HepG2 (cell line): ENCODE measurements at regions not wholly inside any gene's neighbourhood (a gene's known extent, or its start where the extent isn't known, plus 50 kb on each side); places are given as distances from the start of the nearest gene placed in this dataset.

ENCODE experiments used
- ATAC-seq: fragments of 200-7000 bp; cut with Tn5 transposase; 3 replicates; pipeline ENCODE4 v1.9.1; 2020; ENCODE audit warnings: mild to moderate bottlenecking, moderate library complexity
- BruUV-seq: library from RNA; stranded (reverse); fragments of 400-500 nt; replicated peaks from 2 replicates; lab custom pipeline; 2021; lab: Mats Ljungman, UMichigan
- CTCF ChIA-PET: fragments of 300-600 bp; formaldehyde crosslinking; extraction: SDS; loops from one replicate; lab custom pipeline; 2021; ENCODE audit warnings: low total read pairs, inconsistent platforms, low intra/inter-chr PET ratio; lab: Yijun Ruan, JAX
- POLR2A ChIA-PET: fragments of 350-600 bp; sonication (Branson Sonifier 250); formaldehyde crosslinking; loops from one replicate; lab custom pipeline; 2020; ENCODE audit warnings: antibody characterized with exemption, inconsistent platforms; lab: Yijun Ruan, JAX
- DNase-seq: peaks from one replicate; pipeline ENCODE4 v3.0.0-alpha.2; 2015; ENCODE audit warnings: low spot score
- FAIRE-seq: peaks from 3 replicates; lab custom pipeline; 2011; peaks lifted over from hg19 to GRCh38; lab: Jason Lieb, UNC
- H2AFZ ChIP-seq: one replicate; pipeline ENCODE4 v1.6.1; 2011; ENCODE audit warnings: low read length, inconsistent platforms
- H3K27ac ChIP-seq: fragments of 300-600 bp; 3 replicates; pipeline ENCODE4 v1.8.0; 2011; ENCODE audit warnings: mixed run types, mild to moderate bottlenecking, mixed read lengths, low read length, inconsistent platforms; ENCODE audit not compliant: insufficient read depth; ENCODE audit errors: extremely low read length
- H3K27me3 ChIP-seq, 2 experiments: fragments of 200-600 bp in 1 of 2; 2 replicates in 1 of 2; 3 replicates in 1 of 2; pipeline versions ENCODE4 v1.6.0 to v1.8.0; 2011; ENCODE audit warnings: low read length in 2 of 2, mild to moderate bottlenecking in 2 of 2, moderate library complexity in 2 of 2, inconsistent platforms in 1 of 2; ENCODE audit not compliant: insufficient read depth in 2 of 2, control insufficient read depth in 1 of 2
- H3K36me3 ChIP-seq, 2 experiments: fragments of 200-600 bp in 1 of 2; replicated peaks in 1 of 2; 2 replicates in 1 of 2; 3 replicates in 1 of 2; pipeline versions ENCODE4 v1.5.1 to v1.8.0; 2011; ENCODE audit warnings: low read length in 2 of 2, inconsistent platforms in 1 of 2; ENCODE audit not compliant: insufficient read depth in 2 of 2, control insufficient read depth in 1 of 2
- H3K4me1 ChIP-seq: 2 replicates; pipeline ENCODE4 v1.5.1; 2012; ENCODE audit warnings: low read length, inconsistent platforms; ENCODE audit not compliant: insufficient read depth
- H3K4me2 ChIP-seq: 2 replicates; pipeline ENCODE4 v1.6.0; 2011; ENCODE audit warnings: low read depth, low read length, inconsistent platforms
- H3K4me3 ChIP-seq, 3 experiments: fragments of 200-600 bp in 1 of 3; sonication (generic), shearing (Covaris generic) in 1 of 3; replicated peaks in 1 of 3; 2 replicates each; pipeline ENCODE4 v1.5.1; 2011 to 2016; ENCODE audit warnings: low read length in 3 of 3, inconsistent platforms in 2 of 3, low read depth in 2 of 3, mild to moderate bottlenecking in 2 of 3, control low read depth in 1 of 3, mixed read lengths in 1 of 3; ENCODE audit not compliant: insufficient read depth in 1 of 3
- H3K79me2 ChIP-seq: one replicate; pipeline ENCODE4 v1.6.1; 2011; ENCODE audit warnings: low read length, inconsistent platforms; ENCODE audit not compliant: insufficient read depth
- H3K9ac ChIP-seq: 2 replicates; pipeline ENCODE4 v1.6.0; 2011; ENCODE audit warnings: mild to moderate bottlenecking, low read depth, low read length, inconsistent platforms; ENCODE audit not compliant: insufficient read depth
- H3K9me3 ChIP-seq: 2 replicates; pipeline ENCODE4 v1.5.1; 2012; ENCODE audit warnings: mild to moderate bottlenecking, low read length
- H4K20me1 ChIP-seq: 2 replicates; pipeline ENCODE4 v1.6.0; 2011; ENCODE audit warnings: inconsistent platforms, mild to moderate bottlenecking, low read length, moderate library complexity; ENCODE audit not compliant: insufficient read depth
- AFF4 ChIP-seq: sonication (generic); formaldehyde crosslinking; IDR thresholded peaks from 2 replicates; pipeline ENCODE4 v1.4.0; 2020; ENCODE audit warnings: missing genetic modification reagents
- NCOA2 ChIP-seq: sonication (generic); formaldehyde crosslinking; IDR thresholded peaks from 2 replicates; pipeline ENCODE4 v1.8.0; 2022; ENCODE audit warnings: inconsistent platforms
- PLSCR1 ChIP-seq: sonication (generic); formaldehyde crosslinking; IDR thresholded peaks from 2 replicates; pipeline ENCODE4 v1.5.0; 2020; ENCODE audit warnings: missing genetic modification reagents, mild to moderate bottlenecking, borderline replicate concordance
- ZGPAT ChIP-seq: IDR thresholded peaks from 2 replicates; pipeline ENCODE4 v1.6.1; 2016; ENCODE audit warnings: mild to moderate bottlenecking
- ZNF124 ChIP-seq: sonication (generic); formaldehyde crosslinking; IDR thresholded peaks from 2 replicates; pipeline ENCODE4 v1.4.0; 2020; ENCODE audit warnings: missing genetic modification reagents
- ZNF160 ChIP-seq: sonication (generic); formaldehyde crosslinking; IDR thresholded peaks from 2 replicates; pipeline ENCODE4 v1.8.0; 2022; ENCODE audit warnings: mild to moderate bottlenecking, inconsistent platforms, missing genetic modification reagents
- ZNF251 ChIP-seq: sonication (generic); formaldehyde crosslinking; IDR thresholded peaks from 2 replicates; pipeline ENCODE4 v1.9.0; 2021; ENCODE audit warnings: mild to moderate bottlenecking, missing genetic modification reagents
- ZNF274 ChIP-seq: sonication (generic); formaldehyde crosslinking; IDR thresholded peaks from 2 replicates; pipeline ENCODE4 v1.5.1; 2020; ENCODE audit warnings: mild to moderate bottlenecking, missing genetic modification reagents
- ZNF543 ChIP-seq: sonication (generic); formaldehyde crosslinking; IDR thresholded peaks from 2 replicates; pipeline ENCODE4 v1.4.0; 2020; ENCODE audit warnings: mild to moderate bottlenecking, missing genetic modification reagents
- ZNF547 ChIP-seq: sonication (generic); formaldehyde crosslinking; IDR thresholded peaks from 2 replicates; pipeline ENCODE4 v1.5.1; 2020; ENCODE audit warnings: mild to moderate bottlenecking, missing genetic modification reagents
- ZNF672 ChIP-seq: sonication (generic); formaldehyde crosslinking; IDR thresholded peaks from 2 replicates; pipeline ENCODE4 v1.8.1; 2022; ENCODE audit warnings: missing genetic modification reagents
- ZNF788 ChIP-seq: sonication (generic); formaldehyde crosslinking; IDR thresholded peaks from 2 replicates; pipeline ENCODE4 v1.5.0; 2020; ENCODE audit warnings: mild to moderate bottlenecking, missing genetic modification reagents, borderline replicate concordance
- ZXDC ChIP-seq: sonication (generic); formaldehyde crosslinking; IDR thresholded peaks from 2 replicates; pipeline ENCODE4 v1.5.0; 2020; ENCODE audit warnings: mild to moderate bottlenecking, missing genetic modification reagents
- WGBS: methylation state at CpG from one replicate; pipeline ENCODE4 v1.1.6; 2017; ENCODE audit warnings: low lambda C conversion rate; 5-methylcytosine and 5-hydroxymethylcytosine counted together
- in situ Hi-C: cut with HindIII; loops from 2 replicates; pipeline ENCODE4 v1.10.0; 2017; ENCODE audit warnings: low pct_unique_long_range_greater_than_20kb; ENCODE audit not compliant: extremely low pct_ligation_motif_present
- intact Hi-C: fragments of 100-400 bp; cut with micrococcal nuclease; formaldehyde crosslinking; loops from one replicate; pipeline ENCODE4 v1.10.0; 2022; ENCODE audit not compliant: unreplicated experiment
- TF ChIP-seq, protein P1 (sequence below): sonication (generic); formaldehyde crosslinking; IDR thresholded peaks from 2 replicates; pipeline ENCODE4 v1.4.0; 2020; ENCODE audit warnings: missing genetic modification reagents
- TF ChIP-seq, protein P2 (sequence below): sonication (generic); formaldehyde crosslinking; IDR thresholded peaks from 2 replicates; pipeline ENCODE4 v1.5.0; 2020; ENCODE audit warnings: mild to moderate bottlenecking, missing genetic modification reagents

GRCh38 chr14:104368751-104369100, 210.8 kb upstream of the C14orf180 start:
- POLR2A ChIA-PET, result no interaction called here
- Histone ChIP-seq H3K36me3 (no peaks in the 10 kb centered on the region), H2AFZ (no peak overlapping the region), H4K20me1 (peaks cover 4% of the 10 kb centered on the region; the same call in 1 of the 2 replicates), H3K9me3 (no peaks in the 10 kb centered on the region), H3K4me3 (no peak overlapping the region), H3K27me3 (peaks cover 4 to 45% of the 10 kb centered on the region in 2 experiments; a peak in 4 of 5 replicates), H3K4me2 (no peak overlapping the region), H3K9ac (no peak overlapping the region), H3K27ac (no peak overlapping the region), H3K79me2 (no peaks in the 10 kb centered on the region), H3K4me1 (no peaks in the 10 kb centered on the region)
- no CpG with 5 or more reads among the region's 9 CpGs for WGBS
- DNase-seq, result no peak
- BruUV-seq, result no TSS peak
- FAIRE-seq, result no peak
- CTCF ChIA-PET, result no interaction called here
- intact Hi-C loops (no loop called here), in situ Hi-C loops (no loop called here)
- no peak for ATAC-seq
- TF ChIP-seq ZNF788 (CRISPR knock-in tag) (no peak), ZNF274 (CRISPR knock-in tag) (no peak), ZNF672 (CRISPR knock-in tag) (no peak), NCOA2 (no peak), ZGPAT (no peak), ZNF547 (no peak), ZNF543 (no peak), ZNF160 (CRISPR knock-in tag) (no peak), ZXDC (CRISPR knock-in tag) (no peak), PLSCR1 (no peak), ZNF251 (CRISPR knock-in tag) (no peak), AFF4 (no peak), ZNF124 (CRISPR knock-in tag) (no peak)
- TF ChIP-seq, protein P1, sequence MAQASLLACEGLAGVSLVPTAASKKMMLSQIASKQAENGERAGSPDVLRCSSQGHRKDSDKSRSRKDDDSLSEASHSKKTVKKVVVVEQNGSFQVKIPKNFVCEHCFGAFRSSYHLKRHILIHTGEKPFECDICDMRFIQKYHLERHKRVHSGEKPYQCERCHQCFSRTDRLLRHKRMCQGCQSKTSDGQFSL (CRISPR knock-in tag), result no peak
- TF ChIP-seq, protein P2, sequence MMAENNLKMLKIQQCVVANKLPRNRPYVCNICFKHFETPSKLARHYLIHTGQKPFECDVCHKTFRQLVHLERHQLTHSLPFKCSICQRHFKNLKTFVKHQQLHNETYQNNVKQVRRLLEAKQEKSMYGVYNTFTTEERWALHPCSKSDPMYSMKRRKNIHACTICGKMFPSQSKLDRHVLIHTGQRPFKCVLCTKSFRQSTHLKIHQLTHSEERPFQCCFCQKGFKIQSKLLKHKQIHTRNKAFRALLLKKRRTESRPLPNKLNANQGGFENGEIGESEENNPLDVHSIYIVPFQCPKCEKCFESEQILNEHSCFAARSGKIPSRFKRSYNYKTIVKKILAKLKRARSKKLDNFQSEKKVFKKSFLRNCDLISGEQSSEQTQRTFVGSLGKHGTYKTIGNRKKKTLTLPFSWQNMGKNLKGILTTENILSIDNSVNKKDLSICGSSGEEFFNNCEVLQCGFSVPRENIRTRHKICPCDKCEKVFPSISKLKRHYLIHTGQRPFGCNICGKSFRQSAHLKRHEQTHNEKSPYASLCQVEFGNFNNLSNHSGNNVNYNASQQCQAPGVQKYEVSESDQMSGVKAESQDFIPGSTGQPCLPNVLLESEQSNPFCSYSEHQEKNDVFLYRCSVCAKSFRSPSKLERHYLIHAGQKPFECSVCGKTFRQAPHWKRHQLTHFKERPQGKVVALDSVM (CRISPR knock-in tag), result no peak
